ENCODE measurements at regions not wholly inside any gene's neighbourhood (a gene's known extent, or its start where the extent isn't known, plus 50 kb on each side); places are given as distances from the start of the nearest gene placed in this dataset.
"Not testable (repeated sequence)": the region's sequence is repeated elsewhere in the genome, so short reads cannot be mapped to it uniquely, and the experiment has no call there.

DNA sequence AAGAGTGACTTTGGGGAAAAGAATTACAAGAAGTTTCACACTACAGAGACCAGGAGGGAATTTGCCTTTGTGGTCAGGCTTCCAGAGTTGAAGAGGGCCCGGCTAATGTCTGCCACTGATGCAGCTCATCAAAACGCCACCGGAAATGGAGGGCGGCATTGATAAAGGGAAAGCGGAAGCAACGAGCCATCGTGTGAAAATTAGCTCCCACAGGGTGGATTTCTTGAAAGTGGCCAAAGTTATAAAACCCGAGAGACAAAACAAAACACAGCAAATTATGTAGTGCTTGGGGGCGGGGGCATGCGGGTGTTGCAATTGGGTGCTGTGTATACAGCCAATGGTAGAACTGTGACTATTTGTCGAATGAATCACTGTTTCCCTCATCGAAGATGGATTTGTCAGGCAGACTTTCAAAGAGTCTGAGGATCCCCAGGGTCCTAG is 113.0 kb downstream of the ADAMTS15 start:
- Histone ChIP-seq H3K9me3 (ENCODE audit: control insufficient read depth, insufficient read depth, low read length) (no peaks in the 10 kb centered on the region), H3K36me3 (ENCODE audit: insufficient read depth, low read length) (no peaks in the 10 kb centered on the region), H3K4me1 (ENCODE audit: insufficient read depth, low read length) (no peaks in the 10 kb centered on the region; the same call in 1 of the 2 replicates), H3K9ac (ENCODE audit: low read depth, low read length) (no peak overlapping the region)

DNA sequence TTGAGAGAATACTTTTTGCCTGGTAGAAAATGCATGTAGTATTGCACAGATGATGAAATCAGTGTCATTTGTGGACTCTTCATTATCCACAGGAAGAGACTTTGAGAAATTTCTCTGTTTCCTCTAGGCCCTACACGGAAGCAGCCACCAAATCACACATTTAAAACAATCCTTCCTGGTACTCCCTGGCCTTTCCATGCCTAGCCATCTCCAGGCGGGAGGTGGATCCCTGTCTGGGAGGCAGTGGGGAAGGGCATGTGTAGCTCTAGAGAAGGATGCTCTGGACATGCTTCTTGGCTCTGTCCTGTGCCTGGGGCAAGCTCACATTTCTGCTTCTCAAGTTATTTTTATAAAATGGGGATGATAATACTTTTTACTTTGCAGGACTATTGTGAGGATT is 114.1 kb downstream of the ADAMTS15 start:
- Histone ChIP-seq H3K9ac (ENCODE audit: low read depth, low read length) (no peak overlapping the region), H3K36me3 (ENCODE audit: insufficient read depth, low read length) (no peaks in the 10 kb centered on the region), H3K4me1 (ENCODE audit: insufficient read depth, low read length) (no peaks in the 10 kb centered on the region; the same call in 1 of the 2 replicates), H3K9me3 (ENCODE audit: control insufficient read depth, insufficient read depth, low read length) (no peaks in the 10 kb centered on the region)

DNA sequence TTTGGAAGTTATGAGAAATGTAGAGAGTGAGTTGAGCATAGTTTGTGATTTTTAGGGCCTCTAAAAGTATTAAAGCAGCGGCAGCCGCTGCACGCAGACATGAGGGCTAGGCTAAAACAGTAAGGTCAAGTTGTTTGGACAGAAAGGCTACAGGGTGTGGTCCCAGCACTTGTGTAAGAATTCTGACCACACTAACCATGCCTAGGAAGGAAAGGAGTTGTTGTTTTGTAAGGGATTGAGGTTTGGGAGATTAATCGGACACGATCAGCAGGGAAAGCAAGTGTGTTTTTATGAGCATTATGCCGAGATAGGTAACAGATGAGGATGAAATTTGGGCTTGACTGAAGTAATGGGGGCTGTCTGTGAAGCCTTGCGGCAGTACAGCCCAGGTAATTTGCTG is 117.9 kb downstream of the ADAMTS15 start:
- not testable (repeated sequence) for H3K9ac ChIP-seq (ENCODE audit: low read depth, low read length); H3K36me3 ChIP-seq (ENCODE audit: insufficient read depth, low read length); H3K9me3 ChIP-seq (ENCODE audit: control insufficient read depth, insufficient read depth, low read length); H3K4me1 ChIP-seq (ENCODE audit: insufficient read depth, low read length)

DNA sequence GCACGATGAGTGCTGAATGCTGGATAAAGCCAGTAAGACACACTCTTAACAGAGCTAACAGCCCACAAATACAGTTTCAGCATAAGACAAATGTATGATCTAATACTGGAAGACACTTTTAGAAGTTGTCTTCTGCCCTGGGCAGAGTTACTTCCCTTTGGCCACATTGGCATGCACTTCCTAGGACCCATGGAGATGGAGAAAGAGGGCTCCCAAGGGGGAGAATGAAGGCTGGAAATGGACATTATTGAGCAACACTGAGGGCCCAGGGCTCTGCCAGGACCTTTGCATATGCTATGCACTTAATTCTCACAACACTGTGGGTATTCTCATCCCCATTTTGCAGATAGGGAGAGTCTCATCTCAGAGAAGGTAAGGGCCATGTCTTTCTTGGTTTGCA is 123.1 kb downstream of the ADAMTS15 start:
- Histone ChIP-seq H3K36me3 (ENCODE audit: insufficient read depth, low read length) (no peaks in the 10 kb centered on the region), H3K9me3 (ENCODE audit: control insufficient read depth, insufficient read depth, low read length) (no peaks in the 10 kb centered on the region), H3K9ac (ENCODE audit: low read depth, low read length) (no peak overlapping the region), H3K4me1 (ENCODE audit: insufficient read depth, low read length) (no peaks in the 10 kb centered on the region)

DNA sequence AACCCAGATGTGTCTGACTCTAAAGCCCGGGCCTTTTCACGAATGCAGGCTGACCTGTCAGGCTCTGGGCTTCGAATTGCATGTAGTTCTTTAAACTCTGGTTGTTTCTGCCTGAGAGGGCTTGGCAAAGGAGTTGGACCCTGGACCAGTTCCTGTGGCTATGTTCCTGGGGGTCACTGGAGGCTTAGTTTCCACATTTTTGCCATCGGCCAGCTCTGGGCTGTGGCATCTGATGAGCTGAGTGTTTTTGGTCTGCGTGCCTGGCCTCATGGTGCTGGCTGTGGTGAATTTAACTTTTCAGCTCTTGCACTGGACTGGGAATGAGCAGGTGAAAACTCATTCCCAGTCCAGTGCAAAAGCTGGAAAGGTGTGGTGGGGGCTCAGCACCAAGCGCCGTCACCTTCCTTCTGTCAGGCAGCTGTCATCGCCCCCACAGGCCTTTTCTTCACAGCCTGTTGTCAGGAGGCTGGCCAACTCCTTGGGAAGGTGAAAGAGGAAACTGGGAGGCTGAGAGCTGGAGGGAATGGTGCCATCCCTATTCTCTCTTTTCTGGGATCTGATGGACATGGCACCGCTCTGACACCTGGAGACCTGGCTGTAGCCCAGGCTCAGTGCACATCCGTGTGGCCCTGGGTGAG is 123.6 kb downstream of the ADAMTS15 start:
- no peaks in the 10 kb centered on the region for H3K9me3 ChIP-seq (ENCODE audit: control insufficient read depth, insufficient read depth, low read length)
- no peaks in the 10 kb centered on the region for H3K36me3 ChIP-seq (ENCODE audit: insufficient read depth, low read length)
- H3K9ac ChIP-seq (ENCODE audit: low read depth, low read length), result no peak overlapping the region
- H3K4me1 ChIP-seq (ENCODE audit: insufficient read depth, low read length), result no peaks in the 10 kb centered on the region

DNA sequence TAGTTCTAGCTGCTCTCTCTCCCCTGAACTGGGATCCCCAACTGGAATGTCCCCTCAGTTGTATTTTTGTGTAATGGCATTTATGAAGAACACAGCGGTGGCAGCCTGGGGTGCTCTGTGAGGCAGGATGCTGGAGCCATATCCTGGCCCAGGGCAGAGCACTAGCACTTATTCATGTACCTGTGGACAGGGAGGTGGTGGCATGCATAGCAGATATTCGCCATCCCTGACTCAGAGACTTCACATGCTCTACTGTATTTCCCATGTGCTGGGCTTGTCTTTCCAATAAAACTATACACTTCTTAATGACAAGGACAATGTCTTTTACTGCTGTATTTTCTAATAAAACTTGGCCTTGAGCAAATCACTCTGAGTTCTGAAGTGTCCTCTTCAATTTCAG is 125.3 kb downstream of the ADAMTS15 start:
- Histone ChIP-seq H3K9ac (ENCODE audit: low read depth, low read length) (no peak overlapping the region), H3K4me1 (ENCODE audit: insufficient read depth, low read length) (no peaks in the 10 kb centered on the region), H3K36me3 (ENCODE audit: insufficient read depth, low read length) (no peaks in the 10 kb centered on the region)

DNA sequence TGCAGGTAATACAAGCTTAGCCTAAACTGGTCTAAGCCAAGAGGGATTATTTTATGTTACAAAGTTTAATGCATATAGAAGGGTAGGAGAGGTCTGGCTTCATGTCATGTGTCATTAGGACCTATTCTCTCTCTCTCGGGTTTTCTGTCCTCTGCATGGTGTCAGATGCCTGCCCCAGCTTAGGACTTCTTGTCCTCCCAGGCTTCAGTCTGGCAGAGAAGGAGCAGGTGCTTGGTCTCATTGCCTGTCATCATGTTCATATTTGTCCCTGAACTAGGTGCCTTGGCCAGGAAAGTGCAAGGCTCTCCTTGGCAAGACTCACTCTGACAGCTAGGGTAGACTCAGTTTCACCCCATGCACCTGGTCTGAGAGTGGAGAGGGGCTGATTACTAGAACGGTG is 126.3 kb downstream of the ADAMTS15 start:
- Histone ChIP-seq H3K9ac (ENCODE audit: low read depth, low read length) (no peak overlapping the region), H3K36me3 (ENCODE audit: insufficient read depth, low read length) (no peaks in the 10 kb centered on the region), H3K4me1 (ENCODE audit: insufficient read depth, low read length) (peaks cover under 1% of the 10 kb centered on the region; the same call in 1 of the 2 replicates), H3K9me3 (ENCODE audit: control insufficient read depth, insufficient read depth, low read length) (0 out of 2 replicates have a peak, but pooled peaks cover 5% of the 10 kb centered on the region)

More for the DNA sequence above, 125.3 kb downstream of the ADAMTS15 start:
- no peaks in the 10 kb centered on the region for H3K9me3 ChIP-seq (ENCODE audit: control insufficient read depth, insufficient read depth, low read length)

DNA sequence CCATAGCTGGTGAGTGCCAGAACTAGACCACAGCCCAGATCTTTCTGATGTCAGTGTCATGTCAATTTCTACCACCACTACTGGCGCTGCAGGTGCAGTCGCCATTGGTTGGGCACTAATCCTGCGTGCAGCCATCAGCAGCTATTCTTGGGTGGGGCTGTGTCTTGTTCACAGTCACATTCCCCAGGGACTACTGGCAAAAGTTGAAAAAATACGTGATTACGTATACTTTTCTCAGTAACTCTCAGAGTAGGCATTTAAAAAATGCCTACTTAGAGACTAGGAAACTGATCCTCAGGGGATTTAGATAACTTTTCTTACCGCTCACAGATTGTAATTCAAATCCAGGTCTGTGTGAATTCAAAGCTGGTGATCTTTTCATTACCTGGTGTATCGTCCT is 127.7 kb downstream of the ADAMTS15 start:
- H3K9ac ChIP-seq (ENCODE audit: low read depth, low read length), result no peak overlapping the region
- 0 out of 2 replicates have a peak, but pooled peaks cover 5% of the 10 kb centered on the region for H3K9me3 ChIP-seq (ENCODE audit: control insufficient read depth, insufficient read depth, low read length)
- peaks cover 11% of the 10 kb centered on the region for H3K4me1 ChIP-seq (ENCODE audit: insufficient read depth, low read length)
- no peaks in the 10 kb centered on the region for H3K36me3 ChIP-seq (ENCODE audit: insufficient read depth, low read length)

DNA sequence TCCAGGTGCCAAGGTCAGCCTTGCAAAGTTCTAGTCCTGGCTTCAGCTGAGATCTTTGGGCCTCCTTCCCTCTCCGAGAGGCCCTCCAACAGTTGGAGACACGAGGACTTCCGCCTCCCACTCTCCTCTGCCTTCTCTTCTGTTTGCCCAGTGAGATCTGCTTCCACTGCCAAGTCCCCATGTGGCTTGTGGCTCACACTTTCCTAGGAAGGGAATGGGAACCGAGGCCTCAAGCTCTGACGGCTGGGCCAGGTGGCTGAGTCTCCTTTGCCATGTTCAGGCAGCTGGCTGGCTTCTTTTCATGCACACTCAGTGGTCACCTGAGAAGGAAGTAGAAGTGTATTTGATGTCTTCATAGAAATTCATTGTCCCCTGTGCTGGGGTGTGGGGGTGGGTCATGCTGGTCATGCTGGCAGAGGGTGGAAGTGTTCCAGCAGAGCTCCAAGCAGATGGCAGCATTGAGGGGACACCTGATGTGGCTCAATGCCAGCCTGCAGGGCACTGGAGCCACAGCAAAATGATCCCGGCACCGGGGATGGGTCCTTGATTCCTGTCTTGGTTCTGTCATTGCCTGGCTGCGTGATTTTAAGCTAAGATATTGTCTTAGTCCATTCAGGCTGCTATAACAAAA is 130.4 kb downstream of the ADAMTS15 start:
- Histone ChIP-seq H3K9ac (ENCODE audit: low read depth, low read length) (no peak overlapping the region), H3K9me3 (ENCODE audit: control insufficient read depth, insufficient read depth, low read length) (0 out of 2 replicates have a peak, but pooled peaks cover 5% of the 10 kb centered on the region), H3K4me1 (ENCODE audit: insufficient read depth, low read length) (peaks cover 22% of the 10 kb centered on the region), H3K36me3 (ENCODE audit: insufficient read depth, low read length) (no peaks in the 10 kb centered on the region)

DNA sequence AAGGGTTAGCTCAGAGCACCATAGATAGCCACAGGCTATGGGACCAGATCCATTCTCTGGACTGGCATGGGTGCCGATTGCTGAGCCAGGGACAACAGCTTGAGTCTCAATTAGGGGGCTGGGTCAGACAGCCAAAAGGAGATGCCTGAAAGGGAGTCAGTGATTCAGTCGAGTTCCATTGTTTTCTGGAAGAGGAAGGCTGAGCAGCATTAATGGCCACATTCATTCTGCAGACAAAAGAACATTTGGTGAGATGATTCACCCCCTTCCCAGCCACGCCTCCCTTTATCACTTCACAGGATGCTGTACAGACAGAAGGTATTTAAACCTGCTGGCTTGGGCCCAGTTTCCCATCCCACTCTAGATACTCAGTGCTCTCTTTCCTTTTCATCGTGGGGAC is 131.9 kb downstream of the ADAMTS15 start:
- Histone ChIP-seq H3K9me3 (ENCODE audit: control insufficient read depth, insufficient read depth, low read length) (0 out of 2 replicates have a peak, but pooled peaks cover 5% of the 10 kb centered on the region), H3K4me1 (ENCODE audit: insufficient read depth, low read length) (peaks cover 26% of the 10 kb centered on the region), H3K9ac (ENCODE audit: low read depth, low read length) (no peak overlapping the region), H3K36me3 (ENCODE audit: insufficient read depth, low read length) (no peaks in the 10 kb centered on the region)

DNA sequence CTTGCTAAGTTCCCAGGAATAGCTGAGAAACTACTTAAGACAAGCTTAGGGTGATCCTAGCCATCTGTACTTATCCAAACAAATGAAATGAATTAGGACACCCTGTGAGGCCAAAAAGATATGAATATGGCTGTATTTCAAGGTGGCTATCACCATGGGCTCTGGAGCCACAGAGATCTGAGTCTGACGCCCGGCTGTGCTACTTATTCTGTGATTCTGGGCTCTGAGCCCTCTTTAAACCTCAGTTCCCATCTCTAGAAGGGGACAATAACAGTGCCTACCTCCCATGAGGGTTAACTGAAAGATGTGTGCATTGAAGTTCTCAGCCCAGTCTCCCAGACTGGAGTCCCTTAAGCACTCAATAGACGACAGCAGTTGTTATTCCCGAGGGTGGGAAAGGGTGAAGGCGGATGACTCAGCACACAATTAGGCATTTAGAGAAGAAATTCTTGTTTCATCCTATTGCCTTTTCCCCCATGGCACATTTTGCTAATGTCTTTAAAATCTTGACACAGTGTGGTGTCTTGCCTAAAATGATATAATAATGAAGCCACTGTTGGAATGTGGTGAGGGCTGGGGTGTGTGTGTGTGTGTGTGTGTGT is 132.5 kb downstream of the ADAMTS15 start:
- Histone ChIP-seq H3K36me3 (ENCODE audit: insufficient read depth, low read length) (no peaks in the 10 kb centered on the region), H3K9ac (ENCODE audit: low read depth, low read length) (no peak overlapping the region)

DNA sequence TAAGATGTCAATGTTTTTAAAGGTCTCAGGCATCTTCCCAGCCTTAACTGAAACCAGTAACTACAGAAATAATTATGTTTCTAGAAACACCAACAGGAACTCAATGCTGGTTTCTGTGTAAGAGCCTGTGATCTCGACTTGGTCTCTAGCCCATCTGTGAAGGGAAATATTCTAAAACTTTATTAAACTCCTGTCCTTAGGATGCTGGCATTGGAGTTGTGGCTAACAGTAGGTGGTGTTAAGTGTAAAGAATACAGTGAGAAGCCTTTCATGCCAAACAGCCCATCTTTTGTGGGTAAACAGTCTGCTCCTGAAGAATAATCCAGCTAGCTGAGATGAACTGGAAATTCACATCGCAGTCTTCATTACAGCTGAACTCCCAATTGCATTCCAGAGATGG is 133.2 kb downstream of the ADAMTS15 start:
- H3K9ac ChIP-seq (ENCODE audit: low read depth, low read length), result no peak overlapping the region
- H3K4me1 ChIP-seq (ENCODE audit: insufficient read depth, low read length), result peaks cover 27% of the 10 kb centered on the region
- 0 out of 2 replicates have a peak, but pooled peaks cover 5% of the 10 kb centered on the region for H3K9me3 ChIP-seq (ENCODE audit: control insufficient read depth, insufficient read depth, low read length)
- H3K36me3 ChIP-seq (ENCODE audit: insufficient read depth, low read length), result no peaks in the 10 kb centered on the region

More for the DNA sequence above, 132.5 kb downstream of the ADAMTS15 start:
- H3K4me1 ChIP-seq (ENCODE audit: insufficient read depth, low read length), result peaks cover 27% of the 10 kb centered on the region
- H3K9me3 ChIP-seq (ENCODE audit: control insufficient read depth, insufficient read depth, low read length), result 0 out of 2 replicates have a peak, but pooled peaks cover 5% of the 10 kb centered on the region

DNA sequence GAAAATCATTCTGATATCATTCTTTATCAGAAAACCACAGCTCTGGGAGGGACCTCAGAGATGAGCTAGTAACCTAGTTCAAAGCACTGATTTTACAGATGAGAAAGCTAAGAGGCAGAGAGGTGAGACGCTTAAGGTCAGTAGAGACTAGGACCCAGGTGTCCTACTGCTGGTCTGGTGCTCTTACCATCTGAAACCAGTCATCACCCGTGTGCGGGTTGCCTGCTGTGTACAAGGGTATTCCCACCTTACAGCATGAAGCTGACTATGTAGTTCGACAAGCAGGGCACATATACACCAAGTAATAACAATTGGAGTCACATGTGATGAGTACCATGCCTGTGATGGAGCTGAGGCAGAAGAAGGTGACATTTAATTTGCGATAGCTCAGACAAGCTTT is 133.7 kb downstream of the ADAMTS15 start:
- H3K4me1 ChIP-seq (ENCODE audit: insufficient read depth, low read length), result peaks cover 27% of the 10 kb centered on the region
- no peaks in the 10 kb centered on the region for H3K36me3 ChIP-seq (ENCODE audit: insufficient read depth, low read length)
- H3K9ac ChIP-seq (ENCODE audit: low read depth, low read length), result no peak overlapping the region
- H3K9me3 ChIP-seq (ENCODE audit: control insufficient read depth, insufficient read depth, low read length), result 0 out of 2 replicates have a peak, but pooled peaks cover 5% of the 10 kb centered on the region

DNA sequence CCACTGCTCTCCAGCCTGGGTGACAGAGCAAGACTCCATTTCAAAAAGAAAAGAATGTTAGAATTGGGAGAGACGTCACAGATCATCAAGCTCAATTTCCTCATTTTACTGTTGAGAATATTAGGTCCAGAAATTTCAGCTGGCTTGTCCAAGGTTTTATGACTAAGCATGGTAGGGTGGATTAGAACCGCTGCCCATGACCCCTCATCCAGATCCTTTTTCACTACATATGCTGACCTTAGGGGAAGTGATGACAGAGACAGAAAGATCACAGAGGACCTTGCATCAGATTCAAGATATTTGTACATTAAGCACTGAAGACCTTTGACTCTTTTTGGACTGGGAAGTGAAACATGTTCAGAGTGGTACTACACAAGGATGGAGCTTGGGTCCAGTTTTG is 134.5 kb downstream of the ADAMTS15 start:
- peaks cover 27% of the 10 kb centered on the region for H3K4me1 ChIP-seq (ENCODE audit: insufficient read depth, low read length)
- H3K36me3 ChIP-seq (ENCODE audit: insufficient read depth, low read length), result no peaks in the 10 kb centered on the region
- no peak overlapping the region for H3K9ac ChIP-seq (ENCODE audit: low read depth, low read length)
- H3K9me3 ChIP-seq (ENCODE audit: control insufficient read depth, insufficient read depth, low read length), result 0 out of 2 replicates have a peak, but pooled peaks cover 10% of the 10 kb centered on the region

DNA sequence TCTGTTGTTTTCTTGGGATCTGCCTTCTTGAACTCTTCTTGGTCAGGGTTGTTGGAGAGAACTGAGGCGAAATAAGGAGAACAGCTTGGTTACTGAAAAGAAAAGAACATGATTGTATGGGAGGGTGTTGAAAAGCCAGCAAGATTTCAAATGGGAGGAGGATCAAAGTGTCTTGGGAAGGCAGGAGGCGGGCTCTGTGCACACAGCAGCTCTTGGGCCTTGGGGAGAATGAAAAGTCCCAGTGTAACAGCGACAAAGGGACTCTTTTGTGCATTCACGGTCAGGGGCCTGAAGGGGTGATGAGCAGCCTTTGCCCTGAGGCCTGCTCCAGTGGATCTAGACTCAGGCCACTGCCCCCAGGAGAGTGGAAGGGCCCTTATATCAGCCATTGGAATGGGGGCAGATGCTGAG is 135.4 kb downstream of the ADAMTS15 start:
- H3K9ac ChIP-seq (ENCODE audit: low read depth, low read length), result no peak overlapping the region
- H3K36me3 ChIP-seq (ENCODE audit: insufficient read depth, low read length), result no peaks in the 10 kb centered on the region
- H3K9me3 ChIP-seq (ENCODE audit: control insufficient read depth, insufficient read depth, low read length), result 0 out of 2 replicates have a peak, but pooled peaks cover 10% of the 10 kb centered on the region
- H3K4me1 ChIP-seq (ENCODE audit: insufficient read depth, low read length), result peaks cover 27% of the 10 kb centered on the region

All from ES-I3 (cell line).